Smooth muscle cell (in vitro differentiated cells): ENCODE measurements at regions not wholly inside any gene's neighbourhood (a gene's known extent, or its start where the extent isn't known, plus 50 kb on each side); places are given as distances from the start of the nearest gene placed in this dataset.
"Not testable (repeated sequence)": the region's sequence is repeated elsewhere in the genome, so short reads cannot be mapped to it uniquely, and the experiment has no call there.

Experiments used
- DNase-seq: peaks from one replicate; lab custom pipeline; 2025; ENCODE audit not compliant: unreplicated experiment; lab: John Stamatoyannopoulos, UW
- H2AFZ ChIP-seq: fragments of 200-600 bp; sonication (generic); 2 replicates; pipeline ENCODE4 v1.6.0; 2016; ENCODE audit warnings: antibody characterized with exemption, low read depth, mild to moderate bottlenecking
- H3F3A ChIP-seq: fragments of 200-600 bp; sonication (generic); 2 replicates; pipeline ENCODE4 v1.6.0; 2017; ENCODE audit warnings: antibody characterized with exemption, low read depth
- H3K27ac ChIP-seq: fragments of 200-600 bp; sonication (generic); 2 replicates; pipeline ENCODE4 v1.5.1; 2016; ENCODE audit warnings: low read depth, mild to moderate bottlenecking
- H3K27me3 ChIP-seq: fragments of 200-600 bp; sonication (generic); 2 replicates; pipeline ENCODE4 v1.6.1; 2016; ENCODE audit warnings: low read depth, mild to moderate bottlenecking
- H3K36me3 ChIP-seq: fragments of 200-600 bp; sonication (generic); 2 replicates; pipeline ENCODE4 v1.5.1; 2016; ENCODE audit warnings: low read depth
- H3K4me1 ChIP-seq: fragments of 200-600 bp; sonication (generic); 2 replicates; pipeline ENCODE4 v1.5.1; 2016; ENCODE audit warnings: low read depth
- H3K4me2 ChIP-seq: fragments of 200-600 bp; sonication (generic); 2 replicates; pipeline ENCODE4 v1.6.0; 2016; ENCODE audit warnings: mild to moderate bottlenecking
- H3K4me3 ChIP-seq: fragments of 200-600 bp; sonication (generic); 2 replicates; pipeline ENCODE4 v1.5.1; 2016; ENCODE audit warnings: mild to moderate bottlenecking
- H3K79me2 ChIP-seq: fragments of 200-600 bp; sonication (generic); 2 replicates; pipeline ENCODE4 v1.6.0; 2016; ENCODE audit warnings: low read depth, mild to moderate bottlenecking
- H3K9ac ChIP-seq: fragments of 200-600 bp; sonication (generic); 2 replicates; pipeline ENCODE4 v1.6.0; 2016; ENCODE audit warnings: low read depth
- H3K9me3 ChIP-seq: fragments of 200-600 bp; sonication (generic); replicated peaks from 2 replicates; pipeline ENCODE4 v1.5.1; 2016; ENCODE audit warnings: low read depth
- H4K20me1 ChIP-seq: fragments of 200-600 bp; sonication (generic); 2 replicates; pipeline ENCODE4 v1.6.0; 2016; ENCODE audit warnings: low read depth
- WGBS: methylation state at CpG from one replicate; pipeline ENCODE4 v1.1.7; 2016; ENCODE audit warnings: low lambda C conversion rate; 5-methylcytosine and 5-hydroxymethylcytosine counted together
- TF ChIP-seq, protein P1 (sequence below): fragments of 200-600 bp; sonication (generic); IDR thresholded peaks from 2 replicates; pipeline ENCODE4 v1.5.1; 2017; ENCODE audit warnings: borderline replicate concordance, mild to moderate bottlenecking, antibody characterized with exemption; ENCODE audit not compliant: insufficient read depth, poor library complexity, severe bottlenecking

DNA sequence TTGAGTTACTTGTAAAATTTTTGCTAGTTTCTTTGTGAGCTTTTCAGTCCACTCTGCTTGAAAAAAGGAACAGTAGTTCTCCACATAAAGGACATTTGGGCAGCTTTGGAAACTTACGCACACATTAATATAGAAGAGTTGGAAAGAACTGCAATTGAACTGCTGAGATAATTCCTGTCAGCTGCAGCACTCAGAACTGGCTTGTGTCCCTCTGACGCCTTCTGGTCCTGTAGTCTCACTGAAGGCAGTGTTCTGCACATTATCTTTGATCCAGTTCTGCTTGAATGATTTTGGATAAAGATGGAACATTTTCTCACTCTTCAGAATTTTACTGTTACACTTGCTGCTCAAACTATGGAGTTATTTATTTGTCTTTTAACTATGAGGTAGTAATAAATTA, 901.9 kb downstream of the OTOL1 start:
- H3K4me3 ChIP-seq = no peak overlapping the region
- WGBS = 77% methylated on average over 2 of the region's 2 CpGs
- no peaks in the 10 kb centered on the region for H3K36me3 ChIP-seq
- peaks cover 3% of the 10 kb centered on the region for H3K9me3 ChIP-seq
- no peak overlapping the region for H3K4me2 ChIP-seq
- H3K79me2 ChIP-seq = no peaks in the 10 kb centered on the region
- H4K20me1 ChIP-seq = no peaks in the 10 kb centered on the region
- H3F3A ChIP-seq = no peaks in the 10 kb centered on the region
- H3K4me1 ChIP-seq = no peaks in the 10 kb centered on the region
- no peaks in the 10 kb centered on the region for H3K27me3 ChIP-seq
- H2AFZ ChIP-seq = no peak overlapping the region
- TF ChIP-seq, protein P1, sequence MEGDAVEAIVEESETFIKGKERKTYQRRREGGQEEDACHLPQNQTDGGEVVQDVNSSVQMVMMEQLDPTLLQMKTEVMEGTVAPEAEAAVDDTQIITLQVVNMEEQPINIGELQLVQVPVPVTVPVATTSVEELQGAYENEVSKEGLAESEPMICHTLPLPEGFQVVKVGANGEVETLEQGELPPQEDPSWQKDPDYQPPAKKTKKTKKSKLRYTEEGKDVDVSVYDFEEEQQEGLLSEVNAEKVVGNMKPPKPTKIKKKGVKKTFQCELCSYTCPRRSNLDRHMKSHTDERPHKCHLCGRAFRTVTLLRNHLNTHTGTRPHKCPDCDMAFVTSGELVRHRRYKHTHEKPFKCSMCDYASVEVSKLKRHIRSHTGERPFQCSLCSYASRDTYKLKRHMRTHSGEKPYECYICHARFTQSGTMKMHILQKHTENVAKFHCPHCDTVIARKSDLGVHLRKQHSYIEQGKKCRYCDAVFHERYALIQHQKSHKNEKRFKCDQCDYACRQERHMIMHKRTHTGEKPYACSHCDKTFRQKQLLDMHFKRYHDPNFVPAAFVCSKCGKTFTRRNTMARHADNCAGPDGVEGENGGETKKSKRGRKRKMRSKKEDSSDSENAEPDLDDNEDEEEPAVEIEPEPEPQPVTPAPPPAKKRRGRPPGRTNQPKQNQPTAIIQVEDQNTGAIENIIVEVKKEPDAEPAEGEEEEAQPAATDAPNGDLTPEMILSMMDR = no peak
- no peak overlapping the region for H3K9ac ChIP-seq
- no peak overlapping the region for H3K27ac ChIP-seq
- DNase-seq = no peak

DNA sequence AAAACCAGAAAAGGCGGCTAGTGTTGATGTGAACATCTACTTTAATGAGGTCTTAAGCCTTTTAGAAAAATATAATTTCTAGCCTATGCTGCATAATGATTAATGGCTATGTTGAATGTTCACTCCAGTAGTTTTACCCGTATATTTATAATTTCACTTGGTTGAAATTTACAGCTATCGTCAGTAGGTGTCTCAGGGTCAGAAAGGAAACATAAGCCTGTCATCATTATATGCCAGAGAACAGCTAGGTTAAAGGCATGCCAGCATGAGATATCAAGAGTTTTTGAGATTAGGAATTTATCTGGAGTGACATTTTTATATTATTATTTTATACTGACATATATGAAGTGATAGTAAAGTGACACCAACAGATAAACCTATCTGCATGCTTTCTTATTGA, 904.1 kb downstream of the OTOL1 start:
- TF ChIP-seq, protein P1 = no peak
- 50% methylated on average over 3 of the region's 3 CpGs for WGBS
- Histone ChIP-seq H3K9me3 (no peaks in the 10 kb centered on the region), H3K36me3 (no peaks in the 10 kb centered on the region), H3K79me2 (no peaks in the 10 kb centered on the region), H3K9ac (no peak overlapping the region), H3F3A (no peaks in the 10 kb centered on the region), H3K4me3 (no peak overlapping the region), H2AFZ (no peak overlapping the region), H4K20me1 (no peaks in the 10 kb centered on the region), H3K27me3 (no peaks in the 10 kb centered on the region), H3K4me2 (no peak overlapping the region), H3K4me1 (no peaks in the 10 kb centered on the region), H3K27ac (no peak overlapping the region)
- no peak for DNase-seq

DNA sequence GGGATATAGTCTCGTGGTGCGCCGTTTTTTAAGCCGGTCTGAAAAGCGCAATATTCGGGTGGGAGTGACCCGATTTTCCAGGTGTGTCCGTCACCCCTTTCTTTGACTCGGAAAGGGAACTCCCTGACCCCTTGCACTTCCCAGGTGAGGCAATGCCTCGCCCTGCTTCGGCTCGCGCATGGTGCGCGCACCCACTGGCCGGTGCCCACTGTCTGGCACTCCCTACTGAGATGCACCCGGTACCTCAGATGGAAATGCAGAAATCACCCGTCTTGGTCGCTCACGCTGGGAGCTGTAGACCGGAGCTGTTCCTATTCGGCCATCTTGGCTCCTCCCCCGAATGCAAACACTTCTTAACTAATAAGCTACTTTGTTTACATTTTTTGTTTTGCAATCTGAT, 914.9 kb downstream of the OTOL1 start:
- not testable (repeated sequence) for H3K79me2 ChIP-seq, H2AFZ ChIP-seq, H3K9ac ChIP-seq, H4K20me1 ChIP-seq, H3K36me3 ChIP-seq, DNase-seq, H3K4me1 ChIP-seq, H3K27me3 ChIP-seq, H3K9me3 ChIP-seq, H3K4me3 ChIP-seq, H3F3A ChIP-seq, H3K4me2 ChIP-seq, H3K27ac ChIP-seq
- WGBS = 90% methylated on average over 22 of the region's 23 CpGs

DNA sequence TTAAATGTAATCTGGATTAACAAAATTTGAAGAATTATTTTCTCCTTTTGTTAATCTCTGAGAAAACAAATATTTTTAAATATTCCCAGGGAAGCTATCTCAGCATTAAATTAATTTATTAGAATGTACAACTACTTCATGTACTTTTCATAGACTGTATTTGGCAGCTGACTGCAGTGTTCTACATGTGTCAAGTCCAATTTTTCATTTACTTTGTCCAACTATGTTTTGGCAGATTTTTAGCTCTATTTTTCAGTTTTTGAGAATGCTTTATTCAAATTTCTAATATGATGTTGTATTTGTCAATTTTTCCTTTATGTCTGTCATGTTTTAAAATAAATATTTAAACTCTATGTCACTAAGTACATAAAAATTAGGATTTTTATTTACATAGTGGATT, 925.1 kb downstream of the OTOL1 start:
- H4K20me1 ChIP-seq = no peaks in the 10 kb centered on the region
- H3K36me3 ChIP-seq = no peaks in the 10 kb centered on the region
- no peaks in the 10 kb centered on the region for H3K9me3 ChIP-seq
- H3K27me3 ChIP-seq = no peaks in the 10 kb centered on the region
- no peak overlapping the region for H3K9ac ChIP-seq
- no peak overlapping the region for H3K4me3 ChIP-seq
- TF ChIP-seq, protein P1 = no peak
- no peaks in the 10 kb centered on the region for H3F3A ChIP-seq
- DNase-seq = no peak
- no peak overlapping the region for H2AFZ ChIP-seq
- no peak overlapping the region for H3K27ac ChIP-seq
- no peaks in the 10 kb centered on the region for H3K79me2 ChIP-seq
- no peak overlapping the region for H3K4me2 ChIP-seq
- H3K4me1 ChIP-seq = no peaks in the 10 kb centered on the region
